HG02763 (cell line): ENCODE measurements at regions not wholly inside any gene's neighbourhood (a gene's known extent, or its start where the extent isn't known, plus 50 kb on each side); places are given as distances from the start of the nearest gene placed in this dataset.
A peak's percentile ranks its signal among the peaks of the same experiment; 100 is the strongest.

Source experiments
- ATAC-seq: cut with Tn5 transposase; IDR thresholded peaks from one replicate; pipeline ENCODE4 v1.9.1; 2021; ENCODE audit warnings: mild to moderate bottlenecking, moderate library complexity; ENCODE audit not compliant: unreplicated experiment

DNA sequence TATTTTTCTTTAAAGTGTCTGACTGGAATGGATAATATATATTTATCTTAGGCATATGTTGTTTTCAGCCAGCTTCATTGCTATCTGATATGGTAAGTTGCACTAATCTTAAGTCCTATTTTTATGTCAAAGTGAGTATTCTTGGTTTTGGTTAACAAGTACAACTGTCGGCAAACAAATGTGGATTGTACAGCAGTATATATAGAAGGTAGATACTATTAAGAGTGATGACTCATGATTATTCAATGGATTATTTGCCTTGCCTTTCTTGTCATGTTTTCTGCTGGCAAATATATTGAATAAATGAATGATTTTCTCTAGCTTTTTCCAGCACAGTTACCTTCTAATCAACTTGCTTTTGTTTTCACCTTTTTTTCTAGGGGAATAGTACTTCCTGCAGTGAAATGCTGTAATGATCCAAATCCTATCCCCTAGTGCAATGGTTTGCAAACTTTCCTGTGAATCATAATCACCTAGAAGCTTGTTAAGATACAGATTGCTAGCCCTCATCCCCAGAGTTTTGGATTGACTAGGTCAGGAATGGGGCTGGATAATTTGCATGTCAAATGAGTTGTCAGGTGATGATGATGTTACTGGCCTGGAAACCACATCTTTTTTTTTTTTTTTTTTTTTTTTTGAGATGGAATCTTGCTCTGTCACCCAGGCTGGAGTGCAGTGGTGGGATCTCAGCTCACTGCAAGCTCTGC lies 60.8 kb upstream of the ARRDC3 start:
- ATAC-seq: no peak

- ATAC-seq: no peak
Observed at GRCh38 chr5:91443023-91443422, 59.9 kb upstream of the ARRDC3 start.

GRCh38 chr5:91441082-91441481 lies 58.0 kb upstream of the ARRDC3 start:
- no peak for ATAC-seq

GRCh38 chr5:91438871-91439270 lies 55.8 kb upstream of the ARRDC3 start:
- no peak for ATAC-seq

GRCh38 chr5:91436241-91436640 lies 53.1 kb upstream of the ARRDC3 start:
- ATAC-seq: no peak

GRCh38 chr5:91434348-91434747 lies 51.2 kb upstream of the ARRDC3 start:
- peak; percentile 77 for ATAC-seq

GRCh38 chr5:91433861-91434260 lies 50.7 kb upstream of the ARRDC3 start:
- ATAC-seq: peak; percentile 6
